Fibroblast of the aortic adventitia (primary cell): ENCODE measurements at regions not wholly inside any gene's neighbourhood (a gene's known extent, or its start where the extent isn't known, plus 50 kb on each side); places are given as distances from the start of the nearest gene placed in this dataset.

Experiments
- DNase-seq: peaks from one replicate; pipeline ENCODE4 v3.0.0-alpha.2; 2010; ENCODE audit warnings: low read depth
- H3K4me3 ChIP-seq: 2 replicates; pipeline ENCODE4 v1.5.1; 2011; ENCODE audit warnings: low read depth, mild to moderate bottlenecking, control low read depth, low read length, moderate library complexity
- CTCF ChIP-seq: IDR thresholded peaks from 2 replicates; pipeline ENCODE4 v1.5.1; 2011; ENCODE audit warnings: mild to moderate bottlenecking, low read length, control low read depth, inconsistent platforms; ENCODE audit not compliant: insufficient read depth

DNA sequence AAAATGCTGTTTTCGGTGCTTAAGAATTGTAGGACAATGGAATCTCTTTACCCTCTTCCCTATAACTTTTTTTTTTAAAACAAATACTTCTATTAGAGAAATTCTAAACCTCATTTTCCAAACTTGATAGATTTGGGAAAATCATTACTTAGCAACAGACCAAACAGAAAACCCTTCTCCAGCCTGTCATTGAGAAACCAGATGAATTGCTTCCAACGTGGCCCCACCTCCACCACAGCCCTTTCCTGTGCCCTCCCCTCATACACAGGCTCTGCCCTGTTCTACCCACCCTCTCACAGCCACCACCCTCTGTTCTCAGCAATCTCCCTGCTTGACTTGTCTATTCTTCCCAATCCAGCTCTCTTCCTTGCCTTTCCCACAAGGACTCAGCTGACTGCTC, 221.2 kb downstream of the DMRT2 start:
- no peak overlapping the region for H3K4me3 ChIP-seq
- no peak for TF ChIP-seq CTCF
- DNase-seq = no peak

DNA sequence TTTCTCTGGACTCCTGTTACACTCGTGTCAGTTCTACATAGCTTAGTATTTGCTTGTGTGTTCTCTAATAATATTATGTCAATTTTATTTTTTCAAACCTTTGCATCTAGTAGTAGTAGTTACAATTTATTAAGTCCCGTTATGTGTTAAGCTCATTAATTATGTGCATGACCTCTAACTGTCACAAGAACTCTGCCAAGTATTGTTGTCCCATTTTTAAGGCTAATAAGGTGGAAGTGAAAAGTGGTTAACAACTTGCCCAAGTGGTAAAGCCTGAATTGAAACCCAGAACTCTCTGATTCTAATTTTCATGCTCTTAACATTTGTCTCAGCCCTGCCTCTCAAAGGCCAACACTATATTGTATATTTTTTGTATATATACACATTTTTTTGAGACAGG, 221.6 kb downstream of the DMRT2 start:
- no peak overlapping the region for H3K4me3 ChIP-seq
- no peak for TF ChIP-seq CTCF
- DNase-seq = no peak

DNA sequence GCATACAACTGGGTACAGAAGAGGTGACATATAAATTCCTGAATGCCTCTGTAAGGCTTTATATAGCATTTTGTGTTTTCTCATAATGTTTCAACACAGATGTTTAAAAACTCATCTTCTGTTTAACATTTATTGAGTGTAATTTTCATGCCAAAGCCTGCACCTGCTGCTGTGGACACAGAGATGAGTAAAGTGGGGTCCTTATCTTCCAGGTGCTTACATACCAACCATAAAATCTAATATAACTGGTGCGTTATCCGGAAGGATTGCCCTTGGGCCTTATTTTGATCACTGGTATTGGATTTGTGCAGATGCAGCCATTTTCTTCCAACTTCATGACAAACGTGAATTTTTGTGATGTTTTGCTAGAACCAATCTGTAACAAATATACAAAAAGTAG, 222.3 kb downstream of the DMRT2 start:
- no peak for DNase-seq
- H3K4me3 ChIP-seq = no peak overlapping the region
- no peak for TF ChIP-seq CTCF

- TF ChIP-seq CTCF = no peak
- no peak overlapping the region for H3K4me3 ChIP-seq
- no peak for DNase-seq
Observed at GRCh38 chr9:1273859-1274258, 223.7 kb downstream of the DMRT2 start.

- no peak for DNase-seq
- TF ChIP-seq CTCF = no peak
- no peak overlapping the region for H3K4me3 ChIP-seq
Observed at GRCh38 chr9:1274334-1274733, 224.2 kb downstream of the DMRT2 start.

- no peak for TF ChIP-seq CTCF
- no peak for DNase-seq
- H3K4me3 ChIP-seq = no peak overlapping the region
Observed at GRCh38 chr9:1276474-1276873, 226.3 kb downstream of the DMRT2 start.

- no peak for TF ChIP-seq CTCF
- no peak for DNase-seq
- H3K4me3 ChIP-seq = no peak overlapping the region
Observed at GRCh38 chr9:1284727-1285126, 234.6 kb downstream of the DMRT2 start.
